Stimulated activated CD4-positive, alpha-beta T cell treated with anti-CD3 and anti-CD28 coated beads, Interleukin-15, amount 100 ng/mL, for 48 hours (primary cell): ENCODE measurements at regions not wholly inside any gene's neighbourhood (a gene's known extent, or its start where the extent isn't known, plus 50 kb on each side); places are given as distances from the start of the nearest gene placed in this dataset.

Experiments
- DNase-seq, 2 donors: peaks; one replicate each; pipeline ENCODE4 v3.0.0-alpha.2; 2020; ENCODE audit warnings: low read depth in 2 of 2

DNA sequence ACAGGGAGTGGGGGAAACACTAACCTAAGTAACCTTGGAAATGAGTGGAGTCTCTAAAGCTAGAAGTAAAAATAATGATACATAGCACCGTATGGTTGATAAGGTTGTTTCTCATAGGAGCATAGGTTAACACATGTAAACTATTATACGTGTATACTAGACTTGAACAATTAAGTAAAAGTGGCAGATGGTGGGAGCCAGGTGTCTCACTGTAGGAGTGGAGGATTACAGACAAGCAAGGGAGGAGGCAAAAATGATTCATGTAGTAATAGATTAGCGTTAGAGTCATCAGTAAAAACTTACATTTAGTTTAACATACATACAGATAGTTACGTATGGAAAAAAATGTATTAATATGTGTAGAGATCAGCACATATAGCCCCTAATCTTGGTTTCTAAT is 138.4 kb upstream of the DSCAM start:
- no peak for DNase-seq

DNA sequence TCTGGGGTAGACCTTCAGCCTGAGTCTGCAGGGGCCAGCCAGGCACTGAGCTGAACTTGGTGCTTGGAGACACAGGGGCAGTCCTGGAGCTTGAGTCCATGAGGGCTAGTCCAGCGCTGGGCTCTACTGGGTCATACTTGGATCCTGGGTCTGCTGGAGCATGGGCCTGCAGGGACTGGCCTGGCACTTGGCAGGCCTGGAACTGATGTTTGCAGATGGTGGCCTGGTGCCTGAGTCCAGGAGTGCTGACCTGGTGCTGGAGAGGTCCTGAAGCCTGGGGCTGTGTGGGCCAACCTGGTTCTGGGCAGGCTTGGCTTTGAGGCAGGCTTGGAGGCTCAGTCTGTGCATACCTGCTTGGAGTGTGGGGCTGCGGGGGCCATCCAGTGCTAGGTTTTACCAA is 143.4 kb upstream of the DSCAM start:
- DNase-seq, result no peak

- no peak for DNase-seq
Observed at GRCh38 chr21:40997831-40998230, 150.9 kb upstream of the DSCAM start.

- no peak for DNase-seq
Observed at GRCh38 chr21:41000838-41001237, 153.9 kb upstream of the DSCAM start.

DNA sequence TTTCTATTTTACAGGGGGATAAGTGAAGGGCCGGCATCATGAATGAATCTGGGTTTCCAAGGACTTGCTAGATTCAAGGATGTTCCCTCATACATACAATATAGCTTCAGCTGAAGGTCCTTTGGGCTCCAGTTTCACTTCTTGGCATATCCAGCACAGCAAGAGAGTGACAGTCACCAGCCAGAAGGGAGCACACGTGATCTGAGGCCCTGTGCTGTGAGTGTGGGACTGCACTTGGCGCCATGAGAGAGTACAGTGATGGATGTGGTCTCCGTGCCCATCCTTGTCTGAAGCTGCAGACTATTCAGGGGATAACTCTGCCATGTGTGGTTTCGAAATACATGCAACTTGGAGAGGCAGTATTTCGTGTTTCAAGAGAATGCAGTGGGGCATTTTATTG is 159.7 kb upstream of the DSCAM start:
- DNase-seq, result no peak

GRCh38 chr21:41008351-41008750 is 159.6 kb upstream of the BACE2 start:
- no peak for DNase-seq

- no peak for DNase-seq
Observed at GRCh38 chr21:41008974-41009373, 159.0 kb upstream of the BACE2 start.

DNA sequence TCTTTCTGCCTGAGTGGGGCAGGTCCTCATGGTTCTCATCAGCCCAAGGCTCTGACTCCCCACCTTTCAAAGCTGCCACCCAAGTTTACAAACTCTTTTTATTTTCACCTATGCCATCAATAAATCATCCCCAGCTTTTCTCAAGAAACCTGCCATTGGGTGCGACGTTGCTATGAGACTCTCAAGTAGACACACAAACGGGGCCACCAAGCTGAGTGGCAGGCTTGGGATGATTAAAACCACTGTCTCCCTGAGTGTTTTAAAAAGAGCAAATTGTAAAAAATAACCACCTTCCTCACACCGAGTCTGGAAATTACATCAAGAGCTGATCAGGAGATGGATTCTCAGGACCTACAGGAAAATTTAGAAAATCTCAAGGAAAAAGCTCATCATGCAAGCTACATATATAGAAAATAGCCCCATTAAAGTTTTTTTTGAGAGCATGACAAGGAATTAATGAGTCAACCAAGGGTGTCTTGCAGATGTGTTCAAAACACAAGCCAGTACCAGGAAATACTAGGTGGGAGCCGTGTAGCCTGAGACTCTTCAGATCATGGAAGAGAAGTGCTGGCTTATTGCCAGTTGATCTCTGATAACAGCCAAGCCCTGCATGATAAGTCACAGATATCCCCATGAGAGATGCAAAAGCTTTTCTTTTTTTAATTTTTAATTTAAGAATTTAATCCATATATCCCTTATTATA is 158.4 kb upstream of the BACE2 start:
- no peak for DNase-seq

GRCh38 chr21:41010101-41010435 is 157.9 kb upstream of the BACE2 start:
- no peak for DNase-seq

DNA sequence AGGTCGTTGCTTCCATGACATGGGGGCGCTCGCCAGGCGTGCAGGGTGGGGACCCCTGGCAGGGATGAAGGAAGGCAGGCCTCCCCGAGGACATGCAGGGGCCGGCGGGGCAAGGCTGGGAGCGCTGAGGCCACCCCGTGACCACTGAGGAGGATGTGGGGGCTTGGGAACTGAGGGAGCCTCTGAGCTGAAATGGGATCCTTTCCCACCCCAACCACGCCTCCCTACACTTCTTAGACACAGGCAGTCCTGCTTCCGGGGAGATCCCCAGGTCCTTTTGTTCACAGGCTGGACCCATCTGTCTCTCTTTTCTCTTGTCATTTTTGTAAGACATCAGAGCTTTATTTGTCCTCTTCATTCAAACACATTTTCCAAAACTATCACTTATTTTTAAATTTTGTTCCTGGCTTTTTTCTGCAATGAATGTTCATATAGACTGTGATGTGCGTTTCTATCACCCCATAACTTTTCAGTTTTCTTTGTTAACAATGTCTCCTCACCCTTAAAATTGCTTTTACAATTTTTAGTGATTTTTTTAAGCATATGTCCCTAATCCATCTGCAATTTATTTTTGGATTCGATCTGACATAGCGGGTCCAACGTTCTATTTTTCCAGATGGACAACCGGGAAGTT is 156.7 kb upstream of the BACE2 start:
- no peak for DNase-seq

DNA sequence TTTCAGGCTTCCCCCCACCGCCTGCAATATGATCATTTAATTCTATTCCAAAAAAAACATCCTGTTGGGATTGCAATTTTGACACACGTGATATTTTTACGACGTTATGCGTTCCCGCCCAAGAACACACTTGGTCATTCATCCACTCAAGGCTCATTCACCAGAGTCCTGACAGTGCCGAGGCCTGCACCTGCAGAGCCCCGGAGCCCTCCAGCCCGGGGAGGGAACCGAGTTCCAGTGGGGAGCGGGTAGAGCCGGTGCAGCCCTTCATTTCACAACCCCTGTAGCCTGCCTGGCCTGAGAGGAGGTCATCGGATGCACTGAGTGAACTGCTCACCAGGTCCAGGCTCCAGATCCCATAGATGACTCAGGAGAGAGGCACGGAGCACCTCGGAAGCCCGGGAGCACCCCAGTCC is 156.0 kb upstream of the BACE2 start:
- DNase-seq, result no peak

- DNase-seq, result no peak
Observed at GRCh38 chr21:41012425-41012824, 155.5 kb upstream of the BACE2 start.

DNA sequence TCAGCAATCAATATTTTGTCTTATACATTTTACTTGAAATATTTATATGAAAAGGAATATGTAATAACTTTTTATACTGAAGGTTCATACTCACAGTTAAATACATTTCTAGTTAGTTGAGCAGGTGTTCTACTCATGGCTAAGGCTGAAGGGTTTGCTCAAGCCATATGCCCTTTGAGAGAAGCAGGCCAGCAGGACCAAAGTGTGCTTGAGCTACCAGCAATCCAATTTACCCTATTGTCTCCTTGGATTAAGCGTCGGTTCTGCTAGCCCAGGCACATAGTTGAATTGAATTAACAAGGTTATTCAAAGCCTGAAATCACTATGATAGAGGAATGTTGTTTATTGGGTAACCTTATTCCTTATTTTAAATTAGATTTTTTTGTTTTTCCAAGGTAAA is 151.5 kb upstream of the BACE2 start:
- DNase-seq, result no peak

DNA sequence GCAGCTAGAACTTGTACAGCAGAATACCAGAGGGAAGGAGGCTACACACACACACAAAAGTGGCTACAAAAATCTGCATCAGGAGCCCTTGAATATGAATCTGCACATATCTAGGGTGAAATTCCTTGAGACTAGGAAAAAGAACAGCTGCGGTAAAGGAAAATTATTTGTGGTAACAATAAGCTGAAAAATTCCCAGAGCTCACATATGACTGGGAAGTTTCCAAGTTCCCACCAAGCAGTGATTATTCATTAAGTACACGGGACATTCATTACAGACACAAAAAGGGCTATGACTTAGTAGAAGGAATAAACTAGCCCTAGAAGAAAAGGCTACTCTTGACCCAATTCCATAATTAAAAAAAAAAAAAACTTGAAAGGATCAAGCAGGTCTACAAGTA is 149.5 kb upstream of the BACE2 start:
- DNase-seq, result no peak

DNA sequence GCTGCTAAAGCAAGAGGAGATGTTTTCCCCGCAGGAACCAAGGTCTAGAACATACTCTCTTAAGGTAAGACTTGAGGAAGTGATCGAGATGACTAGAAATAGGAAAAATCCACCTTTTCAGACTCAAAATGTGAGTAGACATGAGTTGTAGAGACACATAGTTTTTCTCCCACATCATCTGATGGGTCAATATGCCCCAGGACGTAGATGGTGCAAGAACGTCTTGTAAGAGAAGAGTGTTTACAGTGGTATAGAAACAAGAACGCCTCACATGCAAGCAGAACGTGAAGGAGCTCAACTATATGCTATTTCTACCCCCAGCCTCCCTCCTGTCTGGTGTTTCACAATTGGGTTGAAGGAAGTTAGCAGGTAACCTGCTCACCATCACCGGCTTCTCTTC is 144.0 kb upstream of the BACE2 start:
- DNase-seq, result no peak

DNA sequence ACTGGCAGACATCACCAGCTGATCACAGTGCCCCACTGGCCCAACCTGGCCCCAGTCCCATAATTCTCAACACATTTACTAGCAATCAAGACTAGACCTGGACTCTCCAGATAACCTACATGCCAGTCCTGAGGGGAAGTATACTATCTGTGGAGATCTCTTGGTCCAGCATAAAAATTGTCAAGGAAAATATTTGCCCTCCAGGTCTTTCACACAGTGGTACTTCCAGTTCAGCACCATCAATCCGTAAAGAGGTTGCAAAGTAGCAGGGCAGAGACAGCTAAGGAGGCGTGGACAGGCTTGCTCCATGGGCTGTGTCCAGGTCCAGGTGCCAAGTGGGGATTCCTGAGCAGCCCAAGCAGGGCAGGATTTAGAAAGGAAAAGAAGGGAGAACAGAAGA is 143.6 kb upstream of the BACE2 start:
- DNase-seq, result no peak

DNA sequence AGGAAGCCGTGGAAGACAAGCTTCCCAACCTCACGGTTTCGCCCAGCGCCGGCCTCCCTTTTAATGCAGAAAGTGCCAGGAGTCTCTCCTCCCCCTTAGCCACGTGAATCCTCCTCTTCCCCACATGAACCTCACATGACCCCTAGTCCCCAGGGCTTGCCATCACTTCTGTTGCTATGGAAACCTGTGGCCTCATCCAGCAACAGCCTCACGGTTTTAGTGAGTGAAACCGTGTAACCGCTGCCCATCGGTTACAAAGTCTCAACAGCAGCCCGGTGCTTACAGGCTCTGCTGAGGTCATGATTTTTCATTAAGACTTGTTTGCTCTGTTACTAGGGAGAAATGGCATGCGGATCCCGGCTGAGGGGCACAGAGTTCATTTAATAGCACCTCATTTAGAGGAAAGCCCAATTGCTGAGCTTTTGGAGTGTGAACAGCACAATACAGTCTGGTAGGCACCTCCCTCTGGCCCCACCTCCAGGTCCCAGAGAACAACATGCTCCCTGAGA is 143.2 kb upstream of the BACE2 start:
- no peak for DNase-seq

GRCh38 chr21:41029571-41029970 is 138.4 kb upstream of the BACE2 start:
- DNase-seq, result no peak

DNA sequence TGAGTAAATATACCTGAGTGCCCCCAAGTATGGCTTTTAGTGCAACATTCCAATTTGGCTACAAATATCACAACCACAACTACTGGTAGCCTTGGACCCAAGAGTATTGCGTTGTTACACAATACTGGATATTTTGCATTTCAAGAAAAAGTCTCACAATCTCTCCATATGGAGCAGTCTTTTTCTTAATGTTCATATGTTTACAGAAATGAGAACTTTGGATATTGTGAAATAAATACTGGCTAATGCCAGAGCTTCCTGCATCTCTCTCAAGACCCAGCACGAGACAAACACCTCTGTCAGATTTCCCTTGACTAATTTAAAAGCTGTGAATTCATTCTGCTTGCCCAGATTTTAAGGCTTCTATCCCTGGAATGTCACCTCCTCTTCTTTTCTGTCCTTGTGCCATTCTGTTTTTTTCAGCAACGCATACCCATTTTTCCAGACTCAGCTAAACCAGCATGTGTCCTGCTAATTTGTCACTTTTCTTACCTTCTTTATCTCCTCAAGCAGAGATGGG is 136.2 kb upstream of the BACE2 start:
- DNase-seq, result no peak

DNA sequence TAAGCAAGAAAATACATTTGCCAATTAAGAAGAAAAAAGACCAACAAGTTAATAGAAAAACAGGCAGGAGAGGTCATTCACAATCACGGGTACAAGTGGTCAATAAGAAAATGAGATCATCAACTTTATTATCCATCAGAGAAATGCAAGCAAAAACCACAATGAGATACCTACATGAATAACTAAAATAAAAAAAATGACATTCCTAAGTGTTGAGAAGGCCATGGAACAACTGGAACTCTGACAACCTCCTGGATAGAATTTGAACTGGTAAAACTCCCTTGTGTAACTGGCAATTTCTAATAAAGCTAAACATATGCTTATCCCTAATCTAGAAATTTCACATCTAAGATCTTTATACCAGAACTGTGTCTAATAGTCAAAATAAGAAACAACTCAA is 135.4 kb upstream of the BACE2 start:
- DNase-seq, result no peak

DNA sequence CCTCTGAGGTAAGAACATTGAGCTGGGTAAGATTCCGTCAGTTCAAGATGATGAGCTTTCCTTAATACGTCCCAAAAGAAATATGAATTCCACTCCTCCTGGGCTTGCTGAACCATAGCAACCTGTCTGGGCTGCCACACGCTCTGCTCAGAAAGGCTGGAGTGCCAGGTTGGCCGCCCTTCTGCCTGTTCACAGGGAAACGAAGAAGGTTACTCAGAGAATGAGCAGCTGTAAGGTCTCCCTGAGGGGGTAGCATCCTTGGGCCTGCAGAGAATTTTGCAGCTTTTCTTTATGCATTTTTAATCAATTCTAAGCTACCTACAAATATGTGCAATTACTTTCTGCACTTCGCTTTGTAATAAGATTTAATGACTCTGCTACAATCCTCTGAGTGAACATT is 130.7 kb upstream of the BACE2 start:
- no peak for DNase-seq

DNA sequence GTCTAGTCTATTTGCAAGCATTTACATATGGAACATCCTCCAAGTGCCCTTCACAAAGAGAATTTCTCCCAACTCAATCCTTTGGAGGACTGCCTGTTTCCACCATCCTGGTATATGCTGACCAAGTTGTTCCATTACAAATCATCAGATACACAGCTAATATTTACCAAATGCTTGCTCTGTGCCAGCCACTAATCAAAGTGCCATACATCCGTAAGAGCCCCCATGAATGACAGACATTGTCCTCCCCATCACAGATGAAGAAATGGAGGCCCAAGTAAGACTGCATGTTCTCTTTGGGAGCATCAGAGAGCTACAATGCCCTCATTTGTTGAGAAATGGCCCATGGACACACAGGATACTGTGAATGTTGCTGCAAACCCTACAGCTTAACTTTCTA is 130.0 kb upstream of the BACE2 start:
- no peak for DNase-seq

DNA sequence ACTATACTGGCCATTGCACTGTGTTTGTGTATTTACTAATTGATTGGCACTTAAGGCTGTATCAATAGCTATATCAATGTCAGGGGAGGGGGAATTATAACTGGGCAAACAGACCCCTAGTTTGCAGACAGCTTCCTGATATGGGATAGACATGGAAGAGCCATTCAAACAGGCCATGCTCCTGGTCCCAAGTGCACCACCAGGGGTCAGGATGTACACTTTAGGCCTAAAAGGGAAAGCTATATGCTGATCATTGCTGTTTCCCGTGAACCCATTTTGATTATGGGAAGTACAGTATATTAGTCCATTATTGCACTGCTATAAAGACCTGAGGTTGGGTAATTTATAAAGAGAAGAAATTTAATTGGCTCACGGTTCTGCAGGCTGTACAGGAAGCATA is 124.9 kb upstream of the BACE2 start:
- no peak for DNase-seq
